Transverse colon (tissue), 4 donors: ENCODE measurements at regions not wholly inside any gene's neighbourhood (a gene's known extent, or its start where the extent isn't known, plus 50 kb on each side); places are given as distances from the start of the nearest gene placed in this dataset.
A peak's percentile ranks its signal among the peaks of the same experiment; 100 is the strongest.
"Not testable (repeated sequence)": the region's sequence is repeated elsewhere in the genome, so short reads cannot be mapped to it uniquely, and the experiment has no call there.

Experiments
- DNase-seq: peaks from one replicate; pipeline ENCODE4 v3.0.0-alpha.2; 2019
- H3K27ac ChIP-seq, 4 donors: fragments of 200-600 bp; sonication (generic); 2 replicates each; pipeline ENCODE4 v1.5.1; 2016 to 2018; ENCODE audit warnings: inconsistent platforms in 4 of 4
- H3K27me3 ChIP-seq: fragments of 200-600 bp; sonication (generic); 2 replicates; pipeline ENCODE4 v1.5.1; 2017; ENCODE audit warnings: inconsistent platforms
- H3K36me3 ChIP-seq, 4 donors: fragments of 200-600 bp; sonication (generic); 2 replicates each; pipeline ENCODE4 v1.5.1; 2017 to 2019; ENCODE audit warnings: inconsistent platforms in 4 of 4
- H3K4me1 ChIP-seq, 4 donors: fragments of 200-600 bp; sonication (generic); 2 replicates each; pipeline ENCODE4 v1.5.1; 2017 to 2020; ENCODE audit warnings: inconsistent platforms in 4 of 4
- H3K4me3 ChIP-seq, 4 donors: fragments of 200-600 bp; sonication (generic); 1 replicate in 1 of 4; 2 replicates in 3 of 4; pipeline versions ENCODE4 v1.5.1 to v1.6.1; 2017 to 2019; ENCODE audit warnings: inconsistent platforms in 4 of 4
- H3K9me3 ChIP-seq, 2 donors: fragments of 200-600 bp; sonication (generic); 2 replicates each; pipeline ENCODE4 v1.5.1; 2017 to 2019; ENCODE audit warnings: inconsistent platforms in 2 of 2
- EP300 ChIP-seq: sonication (generic); formaldehyde crosslinking; IDR thresholded peaks from one replicate; pipeline ENCODE4 v1.6.1; 2017; ENCODE audit warnings: antibody characterized with exemption, low read depth
- POLR2A ChIP-seq: fragments of 450-650 bp; IDR thresholded peaks from one replicate; pipeline ENCODE4 v1.6.1; 2016; ENCODE audit warnings: antibody characterized with exemption, mild to moderate bottlenecking, moderate library complexity
- POLR2AphosphoS5 ChIP-seq, 3 donors: sonication (generic); formaldehyde crosslinking; IDR thresholded peaks; one replicate each; pipeline ENCODE4 v1.6.1; 2016; ENCODE audit warnings: antibody characterized with exemption in 3 of 3
- WGBS, 2 donors: methylation state at CpG; one replicate each; pipeline ENCODE4 v1.1.5; 2018; ENCODE audit warnings: low coverage in 1 of 2; 5-methylcytosine and 5-hydroxymethylcytosine counted together
- in situ Hi-C, 4 donors: fragments of 200-750 bp; cut with MboI; loops; one replicate each; pipeline versions ENCODE4 v1.15.0 to v1.15.1; 2017; ENCODE audit warnings: low sequenced_read_pairs in 3 of 4, low pct_ligation_motif_present in 1 of 4, low pct_unique_long_range_greater_than_20kb in 1 of 4
- intact Hi-C: fragments of 100-400 bp; cut with DNase I; formaldehyde crosslinking; loops from one replicate; pipeline ENCODE4 v1.15.1; 2023; ENCODE audit warnings: low total_unique reads
- TF ChIP-seq, protein P1 (sequence below), 5 experiments: fragments of 200-600 bp in 3 of 5; fragments of 450-650 bp in 2 of 5; sonication (generic) in 3 of 5; IDR thresholded peaks; 1 replicate in 2 of 5; 2 replicates in 3 of 5; pipeline ENCODE4 v1.5.1; 2016 to 2017; ENCODE audit warnings: antibody characterized with exemption in 5 of 5, inconsistent platforms in 3 of 5, mild to moderate bottlenecking in 2 of 5, moderate library complexity in 1 of 5

DNA sequence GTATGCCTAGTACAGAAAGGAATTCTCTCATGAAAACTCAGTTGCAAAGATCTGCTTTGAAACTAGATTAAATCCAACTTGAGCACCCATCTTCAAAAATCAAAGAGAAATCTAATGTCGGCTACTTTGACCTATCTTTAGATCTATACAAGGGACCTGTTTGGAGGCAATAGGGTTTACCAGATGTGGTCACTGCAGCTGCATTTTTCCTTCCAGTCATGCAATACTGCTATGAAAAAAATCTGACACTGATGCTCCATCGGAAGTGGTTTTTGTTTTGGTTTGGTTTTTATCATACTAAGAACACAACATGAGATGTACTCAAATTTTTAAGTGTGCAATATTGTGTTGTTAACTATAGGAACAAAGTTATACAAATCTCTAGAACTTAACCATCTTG lies 169.5 kb downstream of the BCHE start:
- no peaks in the 10 kb centered on the region for H3K36me3 ChIP-seq
- H3K4me1 ChIP-seq, result peaks cover 0 to 3% (median 1%) of the 10 kb centered on the region in 4 donors
- in situ Hi-C loops (no loop called here), intact Hi-C loops (no loop called here)
- H3K9me3 ChIP-seq, result no peaks in the 10 kb centered on the region
- no peak overlapping the region for H3K4me3 ChIP-seq
- no peaks in the 10 kb centered on the region for H3K27me3 ChIP-seq
- no peak overlapping the region for H3K27ac ChIP-seq
- TF ChIP-seq, protein P1, sequence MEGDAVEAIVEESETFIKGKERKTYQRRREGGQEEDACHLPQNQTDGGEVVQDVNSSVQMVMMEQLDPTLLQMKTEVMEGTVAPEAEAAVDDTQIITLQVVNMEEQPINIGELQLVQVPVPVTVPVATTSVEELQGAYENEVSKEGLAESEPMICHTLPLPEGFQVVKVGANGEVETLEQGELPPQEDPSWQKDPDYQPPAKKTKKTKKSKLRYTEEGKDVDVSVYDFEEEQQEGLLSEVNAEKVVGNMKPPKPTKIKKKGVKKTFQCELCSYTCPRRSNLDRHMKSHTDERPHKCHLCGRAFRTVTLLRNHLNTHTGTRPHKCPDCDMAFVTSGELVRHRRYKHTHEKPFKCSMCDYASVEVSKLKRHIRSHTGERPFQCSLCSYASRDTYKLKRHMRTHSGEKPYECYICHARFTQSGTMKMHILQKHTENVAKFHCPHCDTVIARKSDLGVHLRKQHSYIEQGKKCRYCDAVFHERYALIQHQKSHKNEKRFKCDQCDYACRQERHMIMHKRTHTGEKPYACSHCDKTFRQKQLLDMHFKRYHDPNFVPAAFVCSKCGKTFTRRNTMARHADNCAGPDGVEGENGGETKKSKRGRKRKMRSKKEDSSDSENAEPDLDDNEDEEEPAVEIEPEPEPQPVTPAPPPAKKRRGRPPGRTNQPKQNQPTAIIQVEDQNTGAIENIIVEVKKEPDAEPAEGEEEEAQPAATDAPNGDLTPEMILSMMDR (IDR thresholded peaks at IDR 0.05), result no peak
- TF ChIP-seq EP300, result no peak
- TF ChIP-seq POLR2AphosphoS5 (IDR thresholded peaks at IDR 0.05), result no peak
- TF ChIP-seq POLR2A, result no peak
- WGBS, 2 donors, result 71 to 90% methylated on average over 1 to 2 of the region's 2 CpGs
- DNase-seq, result no peak

GRCh38 chr3:165658027-165658426 lies 179.2 kb downstream of the BCHE start:
- intact Hi-C loops (no loop called here), in situ Hi-C loops (no loop called here)
- Histone ChIP-seq H3K4me1 (peaks cover 0 to 8% (median 1%) of the 10 kb centered on the region in 4 donors), H3K36me3 (no peaks in the 10 kb centered on the region), H3K9me3 (no peaks in the 10 kb centered on the region), H3K27me3 (no peaks in the 10 kb centered on the region), H3K27ac (no peak overlapping the region), H3K4me3 (no peak overlapping the region)
- 89 to 93% methylated on average over 2 of the region's 2 CpGs for WGBS, 2 donors
- TF ChIP-seq, protein P1 (IDR thresholded peaks at IDR 0.05), result no peak
- TF ChIP-seq EP300 (no peak), POLR2AphosphoS5 (IDR thresholded peaks at IDR 0.05) (no peak), POLR2A (no peak)
- DNase-seq, result no peak

DNA sequence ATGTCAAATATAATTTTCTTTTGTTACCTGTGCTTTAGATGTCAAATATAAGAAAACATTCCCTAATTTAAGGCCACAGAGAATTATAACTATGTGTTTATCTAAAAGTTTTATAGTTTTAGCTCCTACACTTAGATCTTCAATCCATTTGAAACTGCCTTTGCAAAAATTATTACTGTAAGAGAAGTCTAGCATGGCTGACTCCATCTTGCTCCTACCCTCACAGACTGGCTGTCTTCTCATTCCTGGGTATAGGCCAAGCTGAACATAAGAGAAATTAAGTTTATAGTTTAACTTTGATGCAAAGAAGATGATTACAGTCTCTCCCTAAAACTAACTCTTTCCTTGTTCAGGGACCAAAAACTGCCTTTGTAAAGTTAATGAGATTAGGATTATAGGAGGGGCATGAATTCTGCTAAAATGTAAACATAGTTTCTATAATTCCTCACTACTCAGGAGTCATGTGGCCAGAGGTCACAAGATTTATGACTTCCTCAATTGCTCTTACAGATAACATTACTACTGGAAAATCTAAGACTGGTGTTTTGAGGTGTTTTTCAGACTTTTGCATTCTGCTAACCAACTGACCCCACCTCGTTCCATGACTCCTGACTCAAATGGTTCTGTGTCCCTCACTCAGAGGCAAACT lies 184.0 kb downstream of the BCHE start:
- no peaks in the 10 kb centered on the region for H3K9me3 ChIP-seq
- no peaks in the 10 kb centered on the region for H3K36me3 ChIP-seq
- no peak for DNase-seq
- H3K27ac ChIP-seq, result peak overlapping the region in 3 of 4 donors; percentile 36 to 40 (median 38)
- no peak overlapping the region for H3K4me3 ChIP-seq
- in situ Hi-C loops, result no loop called here
- WGBS, 2 donors, result 33 to 43% methylated on average over 1 of the region's 1 CpG
- peaks cover 0 to 14% (median 3%) of the 10 kb centered on the region in 4 donors for H3K4me1 ChIP-seq
- no peaks in the 10 kb centered on the region for H3K27me3 ChIP-seq
- intact Hi-C loops, result no loop called here
- TF ChIP-seq POLR2A (no peak), POLR2AphosphoS5 (IDR thresholded peaks at IDR 0.05) (no peak), EP300 (no peak)
- TF ChIP-seq, protein P1 (IDR thresholded peaks at IDR 0.05), result no peak

GRCh38 chr3:165649282-165649681 lies 187.9 kb downstream of the BCHE start:
- H3K36me3 ChIP-seq, H3K27me3 ChIP-seq, H3K9me3 ChIP-seq, intact Hi-C loops, in situ Hi-C loops, DNase-seq, H3K27ac ChIP-seq, H3K4me3 ChIP-seq: not testable (repeated sequence)
- WGBS, 2 donors, result 95% methylated on average over 27 of the region's 30 CpGs; no CpG with 5 or more reads in 1 of the 2 donors
- H3K4me1 ChIP-seq, result peaks cover 0 to 11% (median 3%) of the 10 kb centered on the region in 4 donors

- Histone ChIP-seq H3K4me3 (no peak overlapping the region), H3K9me3 (no peaks in the 10 kb centered on the region), H3K4me1 (peaks cover 0 to 17% (median 9%) of the 10 kb centered on the region in 4 donors), H3K36me3 (no peaks in the 10 kb centered on the region), H3K27ac (no peak overlapping the region), H3K27me3 (no peaks in the 10 kb centered on the region)
- no peak for DNase-seq
- no peak for TF ChIP-seq POLR2AphosphoS5 (IDR thresholded peaks at IDR 0.05)
- TF ChIP-seq POLR2A, result no peak
- TF ChIP-seq EP300, result no peak
- TF ChIP-seq, protein P1 (IDR thresholded peaks at IDR 0.05), result no peak
- 89 to 94% methylated on average over 2 of the region's 2 CpGs for WGBS, 2 donors
- intact Hi-C loops (no loop called here), in situ Hi-C loops (no loop called here)
These were observed 192.0 kb downstream of the BCHE start for GRCh38 chr3:165645191-165645590.
